ENCODE measurements at regions not wholly inside any gene's neighbourhood (a gene's known extent, or its start where the extent isn't known, plus 50 kb on each side); places are given as distances from the start of the nearest gene placed in this dataset.

GRCh38 chr18:39607034-39607433 lies 2041.4 kb upstream of the CELF4 start:
- Histone ChIP-seq H3K9me3 (ENCODE audit: low read length) (no peaks in the 10 kb centered on the region), H3K9me2 (ENCODE audit: low read depth, low read length) (no peaks in the 10 kb centered on the region), H3F3A (ENCODE audit: insufficient read depth, low read length) (no peaks in the 10 kb centered on the region), H3K27ac (ENCODE audit: low read depth, low read length, poor library complexity, severe bottlenecking) (no peak overlapping the region), H3K27me3 (ENCODE audit: insufficient read depth, low read length) (no peaks in the 10 kb centered on the region), H3K4me2 (ENCODE audit: low read length) (no peak overlapping the region), H3K4me3 (ENCODE audit: low read depth, low read length, poor library complexity, severe bottlenecking) (no peak overlapping the region), H3K9ac (ENCODE audit: low read length) (no peak overlapping the region), H3K4me1 (ENCODE audit: insufficient read depth, low read length, severe bottlenecking) (no peaks in the 10 kb centered on the region), H3K79me2 (ENCODE audit: insufficient read depth, low read length) (no peaks in the 10 kb centered on the region), H3K36me3 (ENCODE audit: insufficient read depth, low read length) (no peaks in the 10 kb centered on the region), H2AFZ (ENCODE audit: low read length) (no peak overlapping the region), H4K20me1 (ENCODE audit: insufficient read depth, low read length) (no peaks in the 10 kb centered on the region)
- no peak for TF ChIP-seq EZH2 (IDR thresholded peaks at IDR 0.05; ENCODE audit: borderline replicate concordance, low read length)
- TF ChIP-seq, protein P1, sequence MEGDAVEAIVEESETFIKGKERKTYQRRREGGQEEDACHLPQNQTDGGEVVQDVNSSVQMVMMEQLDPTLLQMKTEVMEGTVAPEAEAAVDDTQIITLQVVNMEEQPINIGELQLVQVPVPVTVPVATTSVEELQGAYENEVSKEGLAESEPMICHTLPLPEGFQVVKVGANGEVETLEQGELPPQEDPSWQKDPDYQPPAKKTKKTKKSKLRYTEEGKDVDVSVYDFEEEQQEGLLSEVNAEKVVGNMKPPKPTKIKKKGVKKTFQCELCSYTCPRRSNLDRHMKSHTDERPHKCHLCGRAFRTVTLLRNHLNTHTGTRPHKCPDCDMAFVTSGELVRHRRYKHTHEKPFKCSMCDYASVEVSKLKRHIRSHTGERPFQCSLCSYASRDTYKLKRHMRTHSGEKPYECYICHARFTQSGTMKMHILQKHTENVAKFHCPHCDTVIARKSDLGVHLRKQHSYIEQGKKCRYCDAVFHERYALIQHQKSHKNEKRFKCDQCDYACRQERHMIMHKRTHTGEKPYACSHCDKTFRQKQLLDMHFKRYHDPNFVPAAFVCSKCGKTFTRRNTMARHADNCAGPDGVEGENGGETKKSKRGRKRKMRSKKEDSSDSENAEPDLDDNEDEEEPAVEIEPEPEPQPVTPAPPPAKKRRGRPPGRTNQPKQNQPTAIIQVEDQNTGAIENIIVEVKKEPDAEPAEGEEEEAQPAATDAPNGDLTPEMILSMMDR (IDR thresholded peaks at IDR 0.05; ENCODE audit: low read length), result no peak

- no peak overlapping the region for H2AFZ ChIP-seq (ENCODE audit: low read length)
- H3K79me2 ChIP-seq (ENCODE audit: insufficient read depth, low read length), result no peaks in the 10 kb centered on the region
- no peaks in the 10 kb centered on the region for H3K4me1 ChIP-seq (ENCODE audit: insufficient read depth, low read length, severe bottlenecking)
- no peak overlapping the region for H3K4me3 ChIP-seq (ENCODE audit: low read depth, low read length, poor library complexity, severe bottlenecking)
- no peaks in the 10 kb centered on the region for H3K9me3 ChIP-seq (ENCODE audit: low read length)
- no peaks in the 10 kb centered on the region for H3K36me3 ChIP-seq (ENCODE audit: insufficient read depth, low read length)
- no peak overlapping the region for H3K27ac ChIP-seq (ENCODE audit: low read depth, low read length, poor library complexity, severe bottlenecking)
- TF ChIP-seq, protein P1 (IDR thresholded peaks at IDR 0.05; ENCODE audit: low read length), result no peak
- TF ChIP-seq EZH2 (IDR thresholded peaks at IDR 0.05; ENCODE audit: borderline replicate concordance, low read length), result no peak
- no peak overlapping the region for H3K9ac ChIP-seq (ENCODE audit: low read length)
- H3K9me2 ChIP-seq (ENCODE audit: low read depth, low read length), result no peaks in the 10 kb centered on the region
- no peaks in the 10 kb centered on the region for H4K20me1 ChIP-seq (ENCODE audit: insufficient read depth, low read length)
- H3K4me2 ChIP-seq (ENCODE audit: low read length), result no peak overlapping the region
- no peaks in the 10 kb centered on the region for H3F3A ChIP-seq (ENCODE audit: insufficient read depth, low read length)
- H3K27me3 ChIP-seq (ENCODE audit: insufficient read depth, low read length), result no peaks in the 10 kb centered on the region
These were observed 2039.2 kb upstream of the CELF4 start for GRCh38 chr18:39604836-39605235.

GRCh38 chr18:39602131-39602530 lies 2036.5 kb upstream of the CELF4 start:
- TF ChIP-seq EZH2 (IDR thresholded peaks at IDR 0.05; ENCODE audit: borderline replicate concordance, low read length), result no peak
- TF ChIP-seq, protein P1 (IDR thresholded peaks at IDR 0.05; ENCODE audit: low read length), result no peak
- H3K4me1 ChIP-seq (ENCODE audit: insufficient read depth, low read length, severe bottlenecking), result no peaks in the 10 kb centered on the region
- H3K4me3 ChIP-seq (ENCODE audit: low read depth, low read length, poor library complexity, severe bottlenecking), result no peak overlapping the region
- H3K36me3 ChIP-seq (ENCODE audit: insufficient read depth, low read length), result no peaks in the 10 kb centered on the region
- H2AFZ ChIP-seq (ENCODE audit: low read length), result no peak overlapping the region
- H3K9me3 ChIP-seq (ENCODE audit: low read length), result no peaks in the 10 kb centered on the region
- H4K20me1 ChIP-seq (ENCODE audit: insufficient read depth, low read length), result no peaks in the 10 kb centered on the region
- no peaks in the 10 kb centered on the region for H3K27me3 ChIP-seq (ENCODE audit: insufficient read depth, low read length)
- no peaks in the 10 kb centered on the region for H3K9me2 ChIP-seq (ENCODE audit: low read depth, low read length)
- no peaks in the 10 kb centered on the region for H3F3A ChIP-seq (ENCODE audit: insufficient read depth, low read length)
- H3K27ac ChIP-seq (ENCODE audit: low read depth, low read length, poor library complexity, severe bottlenecking), result no peak overlapping the region
- no peaks in the 10 kb centered on the region for H3K79me2 ChIP-seq (ENCODE audit: insufficient read depth, low read length)
- no peak overlapping the region for H3K4me2 ChIP-seq (ENCODE audit: low read length)
- no peak overlapping the region for H3K9ac ChIP-seq (ENCODE audit: low read length)
